GM23338 (cell line): ENCODE measurements at regions not wholly inside any gene's neighbourhood (a gene's known extent, or its start where the extent isn't known, plus 50 kb on each side); places are given as distances from the start of the nearest gene placed in this dataset.

Experiments
- CREB1 ChIP-seq: fragments of 250-450 bp; sonication (Bioruptor Pico); IDR thresholded peaks from 2 replicates; pipeline ENCODE4 v1.5.0; 2020; ENCODE audit warnings: low read depth, mild to moderate bottlenecking, moderate library complexity
- ETS1 ChIP-seq: IDR thresholded peaks from 2 replicates; pipeline ENCODE4 v1.6.1; 2016; ENCODE audit warnings: antibody characterized with exemption
- EZH2 ChIP-seq: fragments of 200-600 bp; sonication (generic); IDR thresholded peaks from one replicate; pipeline ENCODE4 v1.8.0; 2017; ENCODE audit warnings: antibody characterized with exemption, mild to moderate bottlenecking, low read depth; ENCODE audit not compliant: unreplicated experiment
- EZH2phosphoT487 ChIP-seq: fragments of 200-600 bp; sonication (generic); IDR thresholded peaks from one replicate; pipeline ENCODE4 v1.8.1; 2018; ENCODE audit warnings: antibody characterized with exemption; ENCODE audit not compliant: unreplicated experiment
- JUNB ChIP-seq: IDR thresholded peaks from one replicate; pipeline ENCODE4 v1.6.1; 2016; ENCODE audit warnings: antibody characterized with exemption; ENCODE audit not compliant: unreplicated experiment
- NANOG ChIP-seq: IDR thresholded peaks from 2 replicates; pipeline ENCODE4 v1.6.1; 2016; ENCODE audit warnings: antibody characterized with exemption, borderline replicate concordance
- POLR2AphosphoS5 ChIP-seq: IDR thresholded peaks from 2 replicates; pipeline ENCODE4 v1.6.1; 2016; ENCODE audit warnings: antibody characterized with exemption, low read depth
- REST ChIP-seq: IDR thresholded peaks from one replicate; pipeline ENCODE4 v1.6.1; 2018; ENCODE audit warnings: antibody characterized with exemption; ENCODE audit not compliant: unreplicated experiment
- STAT1 ChIP-seq: IDR thresholded peaks from one replicate; pipeline ENCODE4 v1.6.1; 2016; ENCODE audit warnings: antibody characterized with exemption; ENCODE audit not compliant: unreplicated experiment
- ZNF114 ChIP-seq: fragments of 250-450 bp; sonication (Bioruptor Pico); IDR thresholded peaks from 2 replicates; pipeline ENCODE4 v1.5.0; 2020; ENCODE audit warnings: mild to moderate bottlenecking, moderate library complexity
- TF ChIP-seq, protein P1 (sequence below), 2 experiments: fragments of 200-600 bp in 1 of 2; sonication (generic) in 1 of 2; conservative IDR thresholded peaks; 2 replicates each; pipeline versions ENCODE4 v1.5.1 to v1.6.1; 2016 to 2017; ENCODE audit warnings: antibody characterized with exemption in 2 of 2, low read depth in 2 of 2, mild to moderate bottlenecking in 2 of 2, moderate library complexity in 1 of 2
- TF ChIP-seq, protein P2 (sequence below): fragments of 250-450 bp; sonication (Bioruptor Pico); IDR thresholded peaks from 2 replicates; pipeline ENCODE4 v1.5.0; 2020; ENCODE audit warnings: mild to moderate bottlenecking, moderate library complexity

- TF ChIP-seq EZH2, result no peak
- TF ChIP-seq, protein P1, sequence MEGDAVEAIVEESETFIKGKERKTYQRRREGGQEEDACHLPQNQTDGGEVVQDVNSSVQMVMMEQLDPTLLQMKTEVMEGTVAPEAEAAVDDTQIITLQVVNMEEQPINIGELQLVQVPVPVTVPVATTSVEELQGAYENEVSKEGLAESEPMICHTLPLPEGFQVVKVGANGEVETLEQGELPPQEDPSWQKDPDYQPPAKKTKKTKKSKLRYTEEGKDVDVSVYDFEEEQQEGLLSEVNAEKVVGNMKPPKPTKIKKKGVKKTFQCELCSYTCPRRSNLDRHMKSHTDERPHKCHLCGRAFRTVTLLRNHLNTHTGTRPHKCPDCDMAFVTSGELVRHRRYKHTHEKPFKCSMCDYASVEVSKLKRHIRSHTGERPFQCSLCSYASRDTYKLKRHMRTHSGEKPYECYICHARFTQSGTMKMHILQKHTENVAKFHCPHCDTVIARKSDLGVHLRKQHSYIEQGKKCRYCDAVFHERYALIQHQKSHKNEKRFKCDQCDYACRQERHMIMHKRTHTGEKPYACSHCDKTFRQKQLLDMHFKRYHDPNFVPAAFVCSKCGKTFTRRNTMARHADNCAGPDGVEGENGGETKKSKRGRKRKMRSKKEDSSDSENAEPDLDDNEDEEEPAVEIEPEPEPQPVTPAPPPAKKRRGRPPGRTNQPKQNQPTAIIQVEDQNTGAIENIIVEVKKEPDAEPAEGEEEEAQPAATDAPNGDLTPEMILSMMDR (conservative IDR thresholded peaks at IDR 0.05; ENCODE audit: low read depth in 2 of 2), result no peak
- TF ChIP-seq REST, result no peak
- TF ChIP-seq JUNB, result no peak
- no peak for TF ChIP-seq EZH2phosphoT487
- TF ChIP-seq POLR2AphosphoS5, result no peak
- no peak for TF ChIP-seq ZNF114 (CRISPR knock-in tag)
- no peak for TF ChIP-seq NANOG
- TF ChIP-seq CREB1 (CRISPR knock-in tag), result no peak
- TF ChIP-seq STAT1, result no peak
- TF ChIP-seq, protein P2, sequence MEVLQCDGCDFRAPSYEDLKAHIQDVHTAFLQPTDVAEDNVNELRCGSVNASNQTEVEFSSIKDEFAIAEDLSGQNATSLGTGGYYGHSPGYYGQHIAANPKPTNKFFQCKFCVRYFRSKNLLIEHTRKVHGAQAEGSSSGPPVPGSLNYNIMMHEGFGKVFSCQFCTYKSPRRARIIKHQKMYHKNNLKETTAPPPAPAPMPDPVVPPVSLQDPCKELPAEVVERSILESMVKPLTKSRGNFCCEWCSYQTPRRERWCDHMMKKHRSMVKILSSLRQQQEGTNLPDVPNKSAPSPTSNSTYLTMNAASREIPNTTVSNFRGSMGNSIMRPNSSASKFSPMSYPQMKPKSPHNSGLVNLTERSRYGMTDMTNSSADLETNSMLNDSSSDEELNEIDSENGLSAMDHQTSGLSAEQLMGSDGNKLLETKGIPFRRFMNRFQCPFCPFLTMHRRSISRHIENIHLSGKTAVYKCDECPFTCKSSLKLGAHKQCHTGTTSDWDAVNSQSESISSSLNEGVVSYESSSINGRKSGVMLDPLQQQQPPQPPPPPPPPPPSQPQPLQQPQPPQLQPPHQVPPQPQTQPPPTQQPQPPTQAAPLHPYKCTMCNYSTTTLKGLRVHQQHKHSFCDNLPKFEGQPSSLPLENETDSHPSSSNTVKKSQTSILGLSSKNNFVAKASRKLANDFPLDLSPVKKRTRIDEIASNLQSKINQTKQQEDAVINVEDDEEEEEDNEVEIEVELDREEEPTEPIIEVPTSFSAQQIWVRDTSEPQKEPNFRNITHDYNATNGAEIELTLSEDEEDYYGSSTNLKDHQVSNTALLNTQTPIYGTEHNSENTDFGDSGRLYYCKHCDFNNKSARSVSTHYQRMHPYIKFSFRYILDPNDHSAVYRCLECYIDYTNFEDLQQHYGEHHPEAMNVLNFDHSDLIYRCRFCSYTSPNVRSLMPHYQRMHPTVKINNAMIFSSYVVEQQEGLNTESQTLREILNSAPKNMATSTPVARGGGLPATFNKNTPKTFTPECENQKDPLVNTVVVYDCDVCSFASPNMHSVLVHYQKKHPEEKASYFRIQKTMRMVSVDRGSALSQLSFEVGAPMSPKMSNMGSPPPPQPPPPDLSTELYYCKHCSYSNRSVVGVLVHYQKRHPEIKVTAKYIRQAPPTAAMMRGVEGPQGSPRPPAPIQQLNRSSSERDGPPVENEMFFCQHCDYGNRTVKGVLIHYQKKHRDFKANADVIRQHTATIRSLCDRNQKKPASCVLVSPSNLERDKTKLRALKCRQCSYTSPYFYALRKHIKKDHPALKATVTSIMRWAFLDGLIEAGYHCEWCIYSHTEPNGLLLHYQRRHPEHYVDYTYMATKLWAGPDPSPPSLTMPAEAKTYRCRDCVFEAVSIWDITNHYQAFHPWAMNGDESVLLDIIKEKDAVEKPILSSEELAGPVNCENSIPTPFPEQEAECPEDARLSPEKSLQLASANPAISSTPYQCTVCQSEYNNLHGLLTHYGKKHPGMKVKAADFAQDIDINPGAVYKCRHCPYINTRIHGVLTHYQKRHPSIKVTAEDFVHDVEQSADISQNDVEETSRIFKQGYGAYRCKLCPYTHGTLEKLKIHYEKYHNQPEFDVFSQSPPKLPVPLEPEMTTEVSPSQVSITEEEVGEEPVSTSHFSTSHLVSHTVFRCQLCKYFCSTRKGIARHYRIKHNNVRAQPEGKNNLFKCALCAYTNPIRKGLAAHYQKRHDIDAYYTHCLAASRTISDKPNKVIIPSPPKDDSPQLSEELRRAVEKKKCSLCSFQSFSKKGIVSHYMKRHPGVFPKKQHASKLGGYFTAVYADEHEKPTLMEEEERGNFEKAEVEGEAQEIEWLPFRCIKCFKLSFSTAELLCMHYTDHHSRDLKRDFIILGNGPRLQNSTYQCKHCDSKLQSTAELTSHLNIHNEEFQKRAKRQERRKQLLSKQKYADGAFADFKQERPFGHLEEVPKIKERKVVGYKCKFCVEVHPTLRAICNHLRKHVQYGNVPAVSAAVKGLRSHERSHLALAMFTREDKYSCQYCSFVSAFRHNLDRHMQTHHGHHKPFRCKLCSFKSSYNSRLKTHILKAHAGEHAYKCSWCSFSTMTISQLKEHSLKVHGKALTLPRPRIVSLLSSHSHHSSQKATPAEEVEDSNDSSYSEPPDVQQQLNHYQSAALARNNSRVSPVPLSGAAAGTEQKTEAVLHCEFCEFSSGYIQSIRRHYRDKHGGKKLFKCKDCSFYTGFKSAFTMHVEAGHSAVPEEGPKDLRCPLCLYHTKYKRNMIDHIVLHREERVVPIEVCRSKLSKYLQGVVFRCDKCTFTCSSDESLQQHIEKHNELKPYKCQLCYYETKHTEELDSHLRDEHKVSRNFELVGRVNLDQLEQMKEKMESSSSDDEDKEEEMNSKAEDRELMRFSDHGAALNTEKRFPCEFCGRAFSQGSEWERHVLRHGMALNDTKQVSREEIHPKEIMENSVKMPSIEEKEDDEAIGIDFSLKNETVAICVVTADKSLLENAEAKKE, result no peak
- TF ChIP-seq ETS1, result no peak
These were observed 114.1 kb upstream of the SORCS3 start for GRCh38 chr10:104527013-104527412.
